ENCODE measurements at regions not wholly inside any gene's neighbourhood (a gene's known extent, or its start where the extent isn't known, plus 50 kb on each side); places are given as distances from the start of the nearest gene placed in this dataset.
"Not testable (repeated sequence)": the region's sequence is repeated elsewhere in the genome, so short reads cannot be mapped to it uniquely, and the experiment has no call there.

DNA sequence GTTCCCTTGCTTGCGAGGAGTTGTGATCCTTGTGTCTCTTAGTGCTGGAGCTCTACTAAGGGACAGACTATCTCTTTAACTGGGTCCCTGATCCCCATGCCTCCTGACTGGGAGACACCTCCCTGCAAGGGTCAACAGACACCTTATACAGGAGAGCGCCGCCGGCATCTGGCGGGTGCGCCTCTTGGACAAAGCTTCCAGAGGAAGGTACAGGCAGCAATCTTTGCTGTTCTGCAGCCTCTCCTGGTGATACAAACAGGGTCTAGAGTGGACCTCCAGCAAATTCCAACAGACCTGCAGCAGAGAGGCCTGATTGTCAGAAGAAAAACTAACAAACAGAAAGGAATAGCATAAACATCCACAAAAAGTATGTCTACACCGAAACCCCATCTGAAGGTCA, 115.6 kb upstream of the ITM2A start:
- H3K36me3 ChIP-seq, result no peaks in the 10 kb centered on the region
- no peaks in the 10 kb centered on the region for H3K4me1 ChIP-seq
- TF ChIP-seq, protein P1, sequence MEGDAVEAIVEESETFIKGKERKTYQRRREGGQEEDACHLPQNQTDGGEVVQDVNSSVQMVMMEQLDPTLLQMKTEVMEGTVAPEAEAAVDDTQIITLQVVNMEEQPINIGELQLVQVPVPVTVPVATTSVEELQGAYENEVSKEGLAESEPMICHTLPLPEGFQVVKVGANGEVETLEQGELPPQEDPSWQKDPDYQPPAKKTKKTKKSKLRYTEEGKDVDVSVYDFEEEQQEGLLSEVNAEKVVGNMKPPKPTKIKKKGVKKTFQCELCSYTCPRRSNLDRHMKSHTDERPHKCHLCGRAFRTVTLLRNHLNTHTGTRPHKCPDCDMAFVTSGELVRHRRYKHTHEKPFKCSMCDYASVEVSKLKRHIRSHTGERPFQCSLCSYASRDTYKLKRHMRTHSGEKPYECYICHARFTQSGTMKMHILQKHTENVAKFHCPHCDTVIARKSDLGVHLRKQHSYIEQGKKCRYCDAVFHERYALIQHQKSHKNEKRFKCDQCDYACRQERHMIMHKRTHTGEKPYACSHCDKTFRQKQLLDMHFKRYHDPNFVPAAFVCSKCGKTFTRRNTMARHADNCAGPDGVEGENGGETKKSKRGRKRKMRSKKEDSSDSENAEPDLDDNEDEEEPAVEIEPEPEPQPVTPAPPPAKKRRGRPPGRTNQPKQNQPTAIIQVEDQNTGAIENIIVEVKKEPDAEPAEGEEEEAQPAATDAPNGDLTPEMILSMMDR (IDR thresholded peaks at IDR 0.05), result no peak
- no peak for TF ChIP-seq POLR2A (IDR thresholded peaks at IDR 0.05)
- H3K4me3 ChIP-seq, result no peak overlapping the region
- no peaks in the 10 kb centered on the region for H3K9me3 ChIP-seq
- no peaks in the 10 kb centered on the region for H3K27me3 ChIP-seq
- no peak for DNase-seq
- H3K27ac ChIP-seq, result no peak overlapping the region

DNA sequence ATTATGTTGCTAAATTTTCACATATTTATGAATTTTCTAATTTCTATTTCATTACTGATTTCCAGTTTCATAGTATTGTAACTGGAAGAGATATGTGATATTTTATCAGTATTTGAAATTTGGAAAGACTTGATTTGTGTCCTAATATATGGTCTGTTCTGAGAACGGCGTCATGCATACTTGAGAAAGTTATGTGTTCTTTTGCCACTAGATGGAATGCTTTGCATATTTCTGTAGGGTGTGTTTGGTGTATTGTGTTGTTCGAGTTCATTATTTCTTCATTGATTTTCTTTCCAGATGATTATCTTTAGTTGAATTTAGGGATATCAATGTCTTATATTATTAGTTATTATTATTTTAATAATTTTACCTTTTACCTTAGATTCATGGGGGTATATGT, 110.6 kb upstream of the ITM2A start:
- Histone ChIP-seq H3K4me3 (no peak overlapping the region), H3K36me3 (no peaks in the 10 kb centered on the region), H3K27me3 (no peaks in the 10 kb centered on the region), H3K27ac (no peak overlapping the region), H3K9me3 (no peaks in the 10 kb centered on the region), H3K4me1 (no peaks in the 10 kb centered on the region)
- DNase-seq, result no peak
- no peak for TF ChIP-seq POLR2A (IDR thresholded peaks at IDR 0.05)
- TF ChIP-seq, protein P1 (IDR thresholded peaks at IDR 0.05), result peak in 3 of 6 experiments; percentile 19 to 28 (median 26)

DNA sequence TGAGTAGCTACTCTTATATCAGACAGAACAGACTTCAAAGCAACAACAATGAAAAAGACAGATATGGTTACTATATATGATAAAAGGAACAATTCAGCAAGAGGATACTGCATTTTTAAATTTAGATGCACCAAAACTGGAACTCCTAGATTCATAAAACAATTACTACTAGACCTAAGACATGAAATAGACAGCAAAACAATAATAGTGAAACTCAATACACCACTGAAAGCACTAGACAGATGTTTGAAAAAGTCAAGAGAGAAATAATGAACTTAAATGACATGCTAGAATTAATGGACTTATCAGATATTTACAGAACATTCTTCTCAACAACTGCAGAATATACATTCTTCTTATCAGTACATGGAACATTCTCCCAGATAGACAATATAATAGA, 99.5 kb upstream of the ITM2A start:
- Histone ChIP-seq H3K27me3 (no peaks in the 10 kb centered on the region), H3K9me3 (no peaks in the 10 kb centered on the region), H3K27ac (no peak overlapping the region), H3K36me3 (no peaks in the 10 kb centered on the region), H3K4me3 (no peak overlapping the region), H3K4me1 (no peaks in the 10 kb centered on the region)
- TF ChIP-seq POLR2A (IDR thresholded peaks at IDR 0.05), result no peak
- TF ChIP-seq, protein P1 (IDR thresholded peaks at IDR 0.05), result no peak
- no peak for DNase-seq

DNA sequence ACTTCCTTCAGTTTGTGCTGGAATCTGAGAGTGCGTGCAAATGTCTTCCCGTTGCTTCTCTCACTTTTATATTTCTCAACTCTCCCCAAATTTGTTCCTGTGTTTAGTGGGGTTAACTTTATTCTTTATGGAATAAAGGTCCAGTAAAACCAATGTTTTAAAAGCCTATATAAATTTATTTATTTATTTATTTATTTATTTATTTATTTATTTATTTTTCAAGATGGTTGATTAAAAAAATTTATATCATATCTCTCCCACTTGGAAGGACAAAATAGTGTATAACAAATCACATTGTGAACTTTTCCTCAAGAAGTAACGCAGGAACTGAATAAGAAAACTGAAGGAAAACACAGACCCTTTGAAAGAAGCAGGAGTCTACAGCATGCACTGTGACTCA, 95.3 kb upstream of the ITM2A start:
- H3K36me3 ChIP-seq, result no peaks in the 10 kb centered on the region
- no peak overlapping the region for H3K27ac ChIP-seq
- H3K4me3 ChIP-seq, result no peak overlapping the region
- no peaks in the 10 kb centered on the region for H3K4me1 ChIP-seq
- H3K27me3 ChIP-seq, result no peaks in the 10 kb centered on the region
- TF ChIP-seq POLR2A (IDR thresholded peaks at IDR 0.05), result no peak
- TF ChIP-seq, protein P1 (IDR thresholded peaks at IDR 0.05), result no peak
- DNase-seq, result no peak
- no peaks in the 10 kb centered on the region for H3K9me3 ChIP-seq

DNA sequence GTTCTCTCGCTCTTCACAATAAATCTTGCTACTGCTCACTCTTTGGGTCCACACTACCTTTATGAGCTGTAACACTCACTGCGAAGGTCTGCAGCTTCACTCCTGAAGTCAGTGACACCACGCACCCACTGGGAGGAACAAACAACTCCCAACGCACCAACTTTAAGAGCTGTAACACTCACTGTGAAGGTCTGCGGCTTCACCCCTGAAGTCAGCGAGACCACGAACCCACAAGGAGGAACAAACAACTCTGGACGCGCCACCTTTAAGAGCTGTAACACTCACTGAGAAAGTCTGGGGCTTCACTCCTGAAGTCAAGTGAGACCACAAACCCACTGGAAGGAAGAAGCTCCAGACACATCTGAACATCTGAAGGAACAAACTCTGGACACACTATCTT, 89.5 kb upstream of the ITM2A start:
- not testable (repeated sequence) for H3K36me3 ChIP-seq, H3K4me3 ChIP-seq, H3K4me1 ChIP-seq, H3K27me3 ChIP-seq, H3K9me3 ChIP-seq, H3K27ac ChIP-seq
- DNase-seq, result peak in 1 of 3 donors; percentile 48

DNA sequence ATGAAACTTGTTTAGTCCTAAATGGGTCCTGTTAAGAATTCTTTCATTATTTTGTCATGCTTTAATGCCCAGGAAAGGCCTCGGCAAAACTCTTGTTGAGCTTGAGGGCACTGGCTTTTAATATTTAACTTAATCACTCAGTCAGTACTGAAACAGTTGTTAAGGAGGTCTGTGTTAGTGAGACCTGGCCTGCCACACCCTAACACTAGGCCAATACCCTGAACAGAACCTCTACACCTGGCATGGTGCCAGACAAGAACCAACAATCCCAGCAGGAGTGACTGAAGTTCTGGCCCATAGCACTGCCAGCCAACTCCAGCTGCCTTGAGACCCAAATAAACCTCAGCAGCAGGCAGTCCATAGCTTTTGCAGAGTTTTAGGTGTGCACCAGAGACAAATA, 85.7 kb upstream of the ITM2A start:
- no peaks in the 10 kb centered on the region for H3K9me3 ChIP-seq
- no peaks in the 10 kb centered on the region for H3K27me3 ChIP-seq
- no peaks in the 10 kb centered on the region for H3K4me1 ChIP-seq
- no peak for TF ChIP-seq POLR2A (IDR thresholded peaks at IDR 0.05)
- TF ChIP-seq, protein P1 (IDR thresholded peaks at IDR 0.05), result no peak
- H3K4me3 ChIP-seq, result no peak overlapping the region
- peak in 2 of 3 donors; percentile 41 to 48 for DNase-seq
- H3K27ac ChIP-seq, result no peak overlapping the region
- no peaks in the 10 kb centered on the region for H3K36me3 ChIP-seq

Data from Peyer's patch (tissue), 4 donors.